SW480 (cell line): ENCODE measurements at regions not wholly inside any gene's neighbourhood (a gene's known extent, or its start where the extent isn't known, plus 50 kb on each side); places are given as distances from the start of the nearest gene placed in this dataset.
"Not testable (repeated sequence)": the region's sequence is repeated elsewhere in the genome, so short reads cannot be mapped to it uniquely, and the experiment has no call there.

ENCODE experiments used
- DNase-seq: peaks from one replicate; pipeline ENCODE4 v3.0.0-alpha.2; 2016; ENCODE audit warnings: low spot score

- no peak for DNase-seq
These were observed 95.2 kb downstream of the PLCE1 start for GRCh38 chr10:94088926-94089381.

- no peak for DNase-seq
These were observed 97.9 kb downstream of the PLCE1 start for GRCh38 chr10:94091649-94092048.

GRCh38 chr10:94092848-94093247 is 99.1 kb downstream of the PLCE1 start:
- DNase-seq = no peak

GRCh38 chr10:94093286-94093905 is 99.7 kb downstream of the PLCE1 start:
- DNase-seq = no peak

GRCh38 chr10:94094540-94094939 is 100.8 kb downstream of the PLCE1 start:
- DNase-seq = no peak

GRCh38 chr10:94097656-94098055 is 103.9 kb downstream of the PLCE1 start:
- DNase-seq = no peak

- no peak for DNase-seq
These were observed 105.2 kb downstream of the PLCE1 start for GRCh38 chr10:94098896-94099295.

- no peak for DNase-seq
These were observed 108.2 kb downstream of the PLCE1 start for GRCh38 chr10:94101894-94102293.

- no peak for DNase-seq
These were observed 108.7 kb downstream of the PLCE1 start for GRCh38 chr10:94102436-94102835.

GRCh38 chr10:94103192-94103591 is 109.5 kb downstream of the PLCE1 start:
- DNase-seq = no peak

- DNase-seq = no peak
These were observed 110.1 kb downstream of the PLCE1 start for GRCh38 chr10:94103801-94104221.

GRCh38 chr10:94104316-94105000 is 110.7 kb downstream of the PLCE1 start:
- DNase-seq = peak; percentile 46

GRCh38 chr10:94105226-94105625 is 111.5 kb downstream of the PLCE1 start:
- no peak for DNase-seq

- DNase-seq = no peak
These were observed 113.5 kb downstream of the PLCE1 start for GRCh38 chr10:94107191-94107590.

GRCh38 chr10:94108200-94108599 is 114.5 kb downstream of the PLCE1 start:
- DNase-seq = no peak

GRCh38 chr10:94111367-94111766 is 117.6 kb downstream of the PLCE1 start:
- no peak for DNase-seq

GRCh38 chr10:94112321-94112720 is 118.6 kb downstream of the PLCE1 start:
- no peak for DNase-seq

- peak; percentile 65 for DNase-seq
These were observed 122.0 kb downstream of the PLCE1 start for GRCh38 chr10:94115725-94116124.

GRCh38 chr10:94116848-94117247 is 123.1 kb downstream of the PLCE1 start:
- no peak for DNase-seq

GRCh38 chr10:94122211-94122610 is 128.5 kb downstream of the PLCE1 start:
- DNase-seq = no peak

GRCh38 chr10:94123258-94123995 is 129.7 kb downstream of the PLCE1 start:
- DNase-seq = no peak

GRCh38 chr10:94124147-94124546 is 130.4 kb downstream of the PLCE1 start:
- DNase-seq = not testable (repeated sequence)

GRCh38 chr10:94125268-94125667 is 131.5 kb downstream of the PLCE1 start:
- DNase-seq = not testable (repeated sequence)
